Tibial artery (tissue), 4 donors: ENCODE measurements at regions not wholly inside any gene's neighbourhood (a gene's known extent, or its start where the extent isn't known, plus 50 kb on each side); places are given as distances from the start of the nearest gene placed in this dataset.

Experiments
- DNase-seq, 2 donors: peaks; one replicate each; pipeline ENCODE4 v3.0.0-alpha.2; 2019
- H3K27ac ChIP-seq, 2 donors: fragments of 200-600 bp; sonication (generic) in 1 of 2; 1 replicate in 1 of 2; 2 replicates in 1 of 2; pipeline ENCODE4 v1.5.1; 2018 to 2019; ENCODE audit warnings: mild to moderate bottlenecking in 1 of 2
- H3K27me3 ChIP-seq, 2 donors: fragments of 200-600 bp; sonication (generic) in 1 of 2; one replicate each; pipeline versions ENCODE4 v1.5.1 to v1.6.0; 2016 to 2019
- H3K36me3 ChIP-seq, 3 donors: fragments of 200-600 bp; sonication (generic) in 2 of 3; one replicate each; pipeline ENCODE4 v1.5.1; 2016 to 2019; ENCODE audit warnings: mild to moderate bottlenecking in 2 of 3
- H3K4me1 ChIP-seq, 4 donors: fragments of 200-600 bp; sonication (generic) in 2 of 4; 1 replicate in 3 of 4; 2 replicates in 1 of 4; pipeline ENCODE4 v1.5.1; 2016 to 2019
- H3K4me3 ChIP-seq, 2 donors: fragments of 200-600 bp; sonication (generic) in 1 of 2; 1 replicate in 1 of 2; 2 replicates in 1 of 2; pipeline ENCODE4 v1.5.1; 2018 to 2019; ENCODE audit warnings: mild to moderate bottlenecking in 2 of 2
- H3K9me3 ChIP-seq, 3 donors: fragments of 200-600 bp; sonication (generic) in 1 of 3; one replicate each; pipeline ENCODE4 v1.5.1; 2016 to 2019
- CTCF ChIP-seq, 2 experiments: fragments of 200-600 bp in 1 of 2; fragments of 450-650 bp in 1 of 2; IDR thresholded peaks; one replicate each; pipeline ENCODE4 v1.5.1; 2017 to 2019; ENCODE audit warnings: antibody characterized with exemption in 2 of 2, mild to moderate bottlenecking in 1 of 2, moderate library complexity in 1 of 2
- intact Hi-C: fragments of 100-400 bp; cut with DNase I; formaldehyde crosslinking; loops from one replicate; pipeline ENCODE4 v1.15.0; 2023; ENCODE audit warnings: low total_unique reads

GRCh38 chr5:73338256-73339050 is 110.1 kb downstream of the FOXD1 start:
- no peaks in the 10 kb centered on the region for H3K9me3 ChIP-seq
- peaks cover 0 to 14% of the 10 kb centered on the region in 2 donors for H3K27me3 ChIP-seq
- peak overlapping the region in 1 of 2 donors; percentile 37 for H3K27ac ChIP-seq
- no peak for TF ChIP-seq CTCF (IDR thresholded peaks at IDR 0.05)
- DNase-seq: peak in 1 of 2 donors; percentile 20
- intact Hi-C loops: no loop called here
- no peaks in the 10 kb centered on the region for H3K36me3 ChIP-seq
- no peak overlapping the region for H3K4me3 ChIP-seq
- H3K4me1 ChIP-seq: peaks cover 0 to 18% (median 9%) of the 10 kb centered on the region in 4 donors

GRCh38 chr5:73337586-73338255 is 110.9 kb downstream of the FOXD1 start:
- Histone ChIP-seq H3K27me3 (peaks cover 0 to 14% of the 10 kb centered on the region in 2 donors), H3K9me3 (no peaks in the 10 kb centered on the region), H3K4me1 (peaks cover 0 to 18% (median 9%) of the 10 kb centered on the region in 4 donors), H3K27ac (peak overlapping the region in 1 of 2 donors; percentile 37), H3K4me3 (no peak overlapping the region), H3K36me3 (no peaks in the 10 kb centered on the region)
- DNase-seq: peak in 1 of 2 donors; percentile 34
- intact Hi-C loops: no loop called here
- TF ChIP-seq CTCF (IDR thresholded peaks at IDR 0.05): no peak

- peaks cover 0 to 14% of the 10 kb centered on the region in 2 donors for H3K27me3 ChIP-seq
- H3K27ac ChIP-seq: no peak overlapping the region
Observed at GRCh38 chr5:73336366-73336765, 112.2 kb downstream of the FOXD1 start.

GRCh38 chr5:73333944-73334703 is 114.5 kb downstream of the FOXD1 start:
- intact Hi-C loops: no loop called here
- DNase-seq: no peak
- no peaks in the 10 kb centered on the region for H3K36me3 ChIP-seq
- TF ChIP-seq CTCF (IDR thresholded peaks at IDR 0.05): no peak
- H3K27me3 ChIP-seq: peaks cover 0 to 4% of the 10 kb centered on the region in 2 donors
- H3K27ac ChIP-seq: peak overlapping the region in 1 of 2 donors; percentile 15
- H3K4me3 ChIP-seq: no peak overlapping the region
- H3K9me3 ChIP-seq: peaks cover 0 to 19% (median 18%) of the 10 kb centered on the region in 3 donors
- peaks cover 0 to 18% (median 9%) of the 10 kb centered on the region in 4 donors for H3K4me1 ChIP-seq

More at GRCh38 chr5:73336366-73336765, 112.2 kb downstream of the FOXD1 start:
- peaks cover 0 to 18% (median 9%) of the 10 kb centered on the region in 4 donors for H3K4me1 ChIP-seq
- H3K36me3 ChIP-seq: no peaks in the 10 kb centered on the region
- no peak for TF ChIP-seq CTCF (IDR thresholded peaks at IDR 0.05)
- intact Hi-C loops: no loop called here
- no peak overlapping the region for H3K4me3 ChIP-seq
- DNase-seq: no peak
- peaks cover 0 to 8% (median 6%) of the 10 kb centered on the region in 3 donors for H3K9me3 ChIP-seq

GRCh38 chr5:73330613-73331012 is 118.0 kb downstream of the FOXD1 start:
- Histone ChIP-seq H3K27me3 (peaks cover 0 to 4% of the 10 kb centered on the region in 2 donors), H3K36me3 (no peaks in the 10 kb centered on the region), H3K27ac (no peak overlapping the region), H3K4me3 (no peak overlapping the region), H3K9me3 (peaks cover 0 to 19% (median 18%) of the 10 kb centered on the region in 3 donors), H3K4me1 (no peaks in the 10 kb centered on the region)
- DNase-seq: no peak
- TF ChIP-seq CTCF (IDR thresholded peaks at IDR 0.05): no peak
- intact Hi-C loops: no loop called here
